GM21447 (cell line): ENCODE measurements at regions not wholly inside any gene's neighbourhood (a gene's known extent, or its start where the extent isn't known, plus 50 kb on each side); places are given as distances from the start of the nearest gene placed in this dataset.

Experiments used
- ATAC-seq: cut with Tn5 transposase; IDR thresholded peaks from one replicate; pipeline ENCODE4 v1.9.1; 2021; ENCODE audit not compliant: unreplicated experiment

- no peak for ATAC-seq
Measured at GRCh38 chr1:201681375-201681774, 142.4 kb downstream of the NAV1 start.

- no peak for ATAC-seq
Measured at GRCh38 chr1:201682964-201683363, 144.0 kb downstream of the NAV1 start.

DNA sequence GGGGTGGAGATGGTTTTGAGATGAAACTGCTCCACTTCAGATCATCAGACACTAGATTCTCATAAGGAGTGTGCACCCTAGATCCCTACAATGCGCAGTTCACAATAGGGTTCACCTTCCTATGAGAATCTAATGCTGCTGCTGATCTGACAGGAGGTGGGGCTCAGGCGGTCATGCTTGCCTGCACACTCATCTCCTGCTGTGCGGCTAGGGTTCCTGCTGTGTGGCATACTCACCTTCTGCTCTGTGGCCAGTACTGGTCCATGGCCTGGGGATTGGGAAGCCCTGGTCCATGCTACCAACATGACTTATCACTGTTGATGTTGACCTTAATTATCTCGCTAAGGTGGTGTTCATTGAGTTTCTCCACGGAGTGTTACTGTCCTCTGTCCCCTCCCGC is 144.5 kb downstream of the NAV1 start:
- ATAC-seq: no peak

- ATAC-seq: no peak
Measured at GRCh38 chr1:201685485-201685884, 143.5 kb upstream of the IPO9 start.

DNA sequence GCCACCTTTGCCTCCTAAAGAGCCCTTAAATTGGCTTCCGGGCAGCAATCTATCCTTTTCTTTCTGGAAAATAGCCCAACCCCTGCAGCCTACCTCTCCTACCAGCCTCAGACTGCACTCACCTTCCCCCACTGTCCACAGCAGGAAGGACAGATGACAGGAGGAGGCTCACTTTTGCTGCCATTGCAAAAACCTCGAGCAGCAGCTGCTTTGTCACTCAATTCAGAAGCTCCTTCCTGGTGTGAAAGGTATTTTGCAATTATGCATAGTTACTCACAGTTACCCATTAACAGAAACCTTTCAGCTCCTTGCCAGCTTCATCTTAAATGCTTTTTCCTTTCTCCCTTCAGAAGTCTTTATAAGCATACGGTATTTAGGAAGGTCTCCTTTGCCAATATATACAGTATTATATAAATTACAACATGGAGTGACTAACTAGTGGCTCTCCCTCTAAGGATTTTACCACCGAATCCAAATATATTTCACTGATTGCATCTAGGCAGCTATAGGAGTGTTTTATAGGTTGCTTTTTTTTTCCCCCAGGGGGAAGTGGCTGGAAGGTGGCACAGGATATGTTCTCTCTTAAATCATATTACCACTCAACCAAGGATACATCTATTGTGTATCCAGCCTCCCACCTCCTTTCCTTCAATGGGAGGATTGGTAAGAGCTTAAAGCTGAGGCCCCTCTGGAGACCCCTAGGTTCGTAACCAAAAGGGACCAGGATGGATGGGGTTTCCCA is 142.1 kb upstream of the IPO9 start:
- no peak for ATAC-seq

DNA sequence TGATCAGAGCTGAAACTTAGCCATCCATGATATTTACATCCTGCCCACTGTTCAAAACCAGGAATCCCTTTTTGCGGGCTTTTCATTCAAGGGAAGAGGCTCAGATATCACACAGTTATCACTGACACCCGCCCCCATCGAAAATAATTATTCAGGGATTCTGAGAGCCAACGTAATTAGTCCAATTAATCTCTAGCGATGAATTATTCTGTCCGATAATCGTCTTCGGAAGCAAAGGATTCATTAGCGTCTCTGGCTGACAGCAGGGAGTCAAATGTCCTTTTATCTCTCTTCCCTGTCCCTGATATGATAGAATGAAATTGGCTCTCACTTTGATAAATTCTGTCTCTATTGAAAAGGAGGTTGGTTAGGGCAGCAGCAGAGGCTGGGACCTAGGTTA is 140.4 kb upstream of the IPO9 start:
- ATAC-seq: no peak

- no peak for ATAC-seq
Measured at GRCh38 chr1:201689647-201690046, 139.3 kb upstream of the IPO9 start.

DNA sequence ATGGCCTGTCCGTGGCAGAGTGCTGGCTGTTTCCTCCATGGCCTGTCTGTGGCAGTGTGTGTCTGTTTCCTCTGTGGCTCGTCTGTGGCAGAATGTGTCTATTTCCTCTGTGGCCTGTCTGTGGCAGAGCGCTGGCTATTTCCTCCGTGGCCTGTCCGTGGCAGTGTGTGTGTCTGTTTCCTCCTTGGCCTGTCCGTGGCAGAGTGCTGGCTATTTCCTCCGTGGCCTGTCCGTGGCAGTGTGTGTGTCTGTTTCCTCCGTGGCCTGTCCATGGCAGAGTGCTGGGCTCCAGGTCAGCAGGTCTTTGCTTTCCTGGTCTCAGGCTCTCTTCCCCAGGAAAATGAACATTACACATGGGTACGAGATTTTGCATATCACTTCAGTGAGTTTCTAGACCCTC is 138.4 kb upstream of the IPO9 start:
- no peak for ATAC-seq

DNA sequence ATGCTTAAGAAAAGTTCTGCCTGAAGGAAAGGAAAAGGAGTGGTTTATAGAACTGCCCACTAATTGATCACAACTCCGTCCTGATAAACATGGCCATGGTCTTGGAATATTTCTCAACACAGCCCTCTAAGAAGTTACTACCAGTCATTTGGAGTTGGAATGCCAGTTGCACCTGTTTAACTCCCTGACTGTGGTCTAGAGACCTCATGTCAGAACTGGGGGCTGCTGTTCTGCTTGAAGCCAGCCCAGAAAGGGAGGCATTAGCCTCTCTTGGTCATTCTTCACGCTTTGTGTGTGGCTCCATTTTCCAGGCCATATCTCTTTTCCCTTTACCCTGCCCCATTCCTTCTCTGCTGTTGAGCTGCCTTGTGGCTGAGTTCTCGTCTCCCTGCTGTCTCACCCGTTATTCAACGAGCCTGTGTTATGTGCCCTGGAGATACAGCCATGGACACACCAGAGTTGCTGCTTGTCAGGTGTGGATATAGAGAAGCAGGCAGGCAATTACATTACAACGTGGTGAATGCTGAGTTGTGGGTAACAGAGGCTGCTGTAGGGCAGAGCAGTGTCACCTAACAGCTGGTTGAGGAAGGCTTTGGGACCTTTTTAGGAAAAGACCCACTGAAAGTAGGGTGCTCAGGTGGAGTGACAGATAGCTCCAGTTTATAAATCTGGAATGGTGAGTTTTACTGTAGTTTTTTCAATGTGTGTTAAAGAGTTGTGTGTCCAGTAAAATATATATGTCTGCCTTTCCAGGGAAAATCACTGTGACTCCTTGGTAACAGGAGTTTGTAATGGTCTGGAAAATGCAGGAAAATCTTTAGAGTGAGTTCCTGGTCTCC is 137.0 kb upstream of the IPO9 start:
- ATAC-seq: no peak

DNA sequence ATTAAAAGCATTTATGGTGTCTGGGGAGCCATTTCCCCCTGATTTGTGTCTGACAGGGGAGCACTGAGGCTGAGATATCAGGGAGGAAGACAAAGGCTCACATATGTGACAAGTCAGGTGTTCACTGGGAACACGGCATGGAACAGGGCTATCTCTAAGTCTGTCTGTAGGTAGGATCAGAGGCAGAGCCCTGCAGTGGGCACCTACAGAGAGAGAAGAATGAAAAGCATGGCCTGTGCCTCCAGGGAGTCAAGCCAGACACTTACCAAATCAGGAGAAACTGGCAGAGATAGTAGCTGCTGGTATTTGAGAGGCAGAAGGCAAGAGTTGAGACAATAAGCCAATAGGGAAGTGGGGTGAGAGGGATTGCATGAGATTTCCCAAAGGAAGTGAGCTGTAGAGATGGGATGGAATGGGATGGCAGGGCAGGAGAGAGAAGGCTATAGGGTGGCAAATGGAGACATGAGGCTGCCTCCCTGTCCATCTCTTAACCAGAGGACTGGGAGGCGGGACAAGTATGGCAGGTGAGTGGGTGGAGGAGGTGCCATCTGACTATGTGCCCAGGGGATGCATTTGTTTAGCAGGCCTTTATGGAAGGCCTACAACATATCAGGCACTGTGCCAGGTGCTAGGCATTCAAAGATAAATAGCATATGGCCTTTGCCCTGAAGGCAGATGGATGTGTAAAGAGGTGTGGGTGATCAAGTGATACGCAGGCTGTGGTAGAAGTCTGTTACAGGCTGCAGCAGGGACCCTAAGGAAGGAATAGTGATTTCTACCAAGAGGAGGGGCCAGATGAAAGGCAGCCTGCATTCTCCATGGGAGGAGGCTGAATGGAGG is 136.2 kb upstream of the IPO9 start:
- no peak for ATAC-seq

- no peak for ATAC-seq
Measured at GRCh38 chr1:201693890-201694607, 134.9 kb upstream of the IPO9 start.

- no peak for ATAC-seq
Measured at GRCh38 chr1:201694608-201695335, 134.2 kb upstream of the IPO9 start.

GRCh38 chr1:201695607-201696006 is 133.3 kb upstream of the IPO9 start:
- ATAC-seq: no peak

GRCh38 chr1:201696217-201696761 is 132.7 kb upstream of the IPO9 start:
- no peak for ATAC-seq

DNA sequence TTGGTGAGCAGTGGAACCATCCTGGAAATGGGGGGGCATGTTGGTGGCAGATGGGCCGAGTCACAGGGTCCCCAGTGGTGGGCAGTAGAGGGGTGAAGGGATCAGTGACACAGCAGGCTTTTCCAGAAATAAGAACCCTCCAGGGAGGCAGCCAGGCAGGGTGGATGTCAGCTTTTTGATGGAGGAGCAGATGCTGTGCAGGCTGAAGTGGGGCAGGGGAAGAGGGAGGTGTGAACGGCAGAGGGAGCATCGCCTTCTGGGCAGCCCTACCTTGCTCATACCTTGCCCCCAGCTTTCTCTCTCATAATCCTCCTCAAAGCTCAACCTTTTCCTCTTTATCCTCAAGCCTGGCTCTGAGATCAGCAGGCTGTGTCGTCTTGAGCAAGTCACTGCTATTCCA is 131.8 kb upstream of the IPO9 start:
- no peak for ATAC-seq

GRCh38 chr1:201701831-201702230 is 127.1 kb upstream of the IPO9 start:
- no peak for ATAC-seq

GRCh38 chr1:201702936-201703335 is 126.0 kb upstream of the IPO9 start:
- no peak for ATAC-seq

DNA sequence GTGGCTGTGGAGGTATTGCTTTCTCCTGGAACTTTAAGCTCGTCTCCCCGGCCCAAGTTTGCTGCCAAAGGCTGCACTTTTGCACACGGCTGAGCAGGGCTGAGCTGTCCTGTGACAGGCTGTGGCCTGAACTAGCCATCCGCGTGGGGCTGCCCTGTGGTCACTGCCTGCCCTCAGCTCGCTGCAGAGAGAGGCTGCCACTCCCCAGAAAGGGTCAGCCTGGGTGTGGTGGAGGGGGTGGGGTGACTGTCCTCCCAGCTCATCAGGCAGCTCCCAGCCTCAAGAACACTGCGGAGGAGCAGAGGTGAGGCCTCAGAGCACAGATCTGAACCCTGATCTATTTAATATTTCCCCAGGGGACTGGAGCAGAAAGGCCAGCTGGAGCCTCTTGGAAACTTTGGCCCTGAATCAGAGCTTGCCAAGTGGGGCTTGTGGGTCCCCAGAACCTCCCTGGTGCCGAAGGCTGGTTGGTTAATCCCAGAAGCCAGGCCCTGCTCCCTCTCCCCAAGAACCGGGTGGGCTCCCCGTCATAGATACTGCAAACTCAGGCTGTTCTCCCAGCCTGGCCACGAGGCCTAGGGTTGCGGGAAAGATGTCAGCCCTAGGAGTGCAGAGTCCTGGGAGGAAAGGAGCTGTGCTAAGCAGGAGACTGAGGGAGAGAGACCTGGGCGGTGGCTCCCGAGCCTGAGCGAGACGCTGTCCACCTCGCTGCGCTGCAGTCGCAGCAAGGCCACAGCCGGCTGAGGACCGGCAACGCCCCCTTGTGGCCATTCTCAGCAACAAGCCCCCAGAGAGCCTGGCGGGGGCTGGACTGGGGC is 125.1 kb upstream of the IPO9 start:
- no peak for ATAC-seq

DNA sequence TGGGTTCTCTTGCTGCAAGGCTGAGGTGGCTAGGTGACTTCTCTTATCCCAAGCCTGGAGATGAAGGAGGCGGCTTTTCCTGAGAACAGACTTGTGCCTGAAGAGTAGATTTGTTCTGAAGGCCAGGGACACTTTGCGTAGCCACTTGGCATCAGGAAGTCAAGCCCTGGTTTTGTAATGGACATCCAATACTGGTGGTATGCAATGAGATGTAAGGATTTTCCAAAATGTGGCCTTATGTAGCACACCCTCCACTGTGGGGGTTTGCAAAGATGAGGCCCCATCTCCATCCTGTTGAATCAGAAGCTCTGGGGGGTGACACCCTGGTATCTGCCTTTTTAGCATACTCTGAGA is 124.5 kb upstream of the IPO9 start:
- no peak for ATAC-seq
